ENCODE measurements at regions not wholly inside any gene's neighbourhood (a gene's known extent, or its start where the extent isn't known, plus 50 kb on each side); places are given as distances from the start of the nearest gene placed in this dataset.

- ChIA-PET CTCF (no interaction called here), POLR2A (no interaction called here)
Observed at GRCh38 chr4:35818520-35818919, 425.8 kb downstream of the ARAP2 start.

GRCh38 chr4:35820003-35820402, 424.3 kb downstream of the ARAP2 start:
- Histone ChIP-seq H3K9me3 (ENCODE audit: control extremely low read depth in 1 of 5, control insufficient read depth in 4 of 5, insufficient read depth in 2 of 5, low read depth in 1 of 5, low read length in 4 of 5) (no peaks in the 10 kb centered on the region), H3K4me3 (ENCODE audit: control insufficient read depth in 1 of 7, extremely low read depth in 1 of 7, insufficient read depth in 4 of 7, low read depth in 2 of 7, low read length in 6 of 7) (no peak overlapping the region), H3K27ac (ENCODE audit: insufficient read depth in 1 of 2, low read depth in 1 of 2, low read length in 2 of 2, poor library complexity in 1 of 2, severe bottlenecking in 2 of 2) (no peak overlapping the region), H3K27me3 (replicated peaks in 2 of 5; ENCODE audit: control insufficient read depth in 4 of 5, insufficient read depth in 5 of 5, low read length in 4 of 5) (no peaks in the 10 kb centered on the region), H3K4me1 (ENCODE audit: control extremely low read depth in 1 of 4, control insufficient read depth in 4 of 4, insufficient read depth in 4 of 4, low read length in 3 of 4) (no peaks in the 10 kb centered on the region), H3K36me3 (ENCODE audit: control insufficient read depth in 4 of 4, insufficient read depth in 4 of 4, low read length in 3 of 4) (no peaks in the 10 kb centered on the region)
- POLR2A ChIA-PET: no interaction called here
- no CpG with 5 or more reads among the region's 1 CpG for WGBS (ENCODE audit: insufficient coverage)
- CTCF ChIA-PET: no interaction called here
- DNase-seq: no peak

More at GRCh38 chr4:35818520-35818919, 425.8 kb downstream of the ARAP2 start:
- WGBS (ENCODE audit: insufficient coverage): 100% methylated on average over 3 of the region's 4 CpGs
- Histone ChIP-seq H3K27ac (ENCODE audit: insufficient read depth in 1 of 2, low read depth in 1 of 2, low read length in 2 of 2, poor library complexity in 1 of 2, severe bottlenecking in 2 of 2) (no peak overlapping the region), H3K9me3 (ENCODE audit: control extremely low read depth in 1 of 5, control insufficient read depth in 4 of 5, insufficient read depth in 2 of 5, low read depth in 1 of 5, low read length in 4 of 5) (no peaks in the 10 kb centered on the region), H3K4me1 (ENCODE audit: control extremely low read depth in 1 of 4, control insufficient read depth in 4 of 4, insufficient read depth in 4 of 4, low read length in 3 of 4) (no peaks in the 10 kb centered on the region), H3K27me3 (replicated peaks in 2 of 5; ENCODE audit: control insufficient read depth in 4 of 5, insufficient read depth in 5 of 5, low read length in 4 of 5) (no peaks in the 10 kb centered on the region), H3K4me3 (ENCODE audit: control insufficient read depth in 1 of 7, extremely low read depth in 1 of 7, insufficient read depth in 4 of 7, low read depth in 2 of 7, low read length in 6 of 7) (no peak overlapping the region), H3K36me3 (ENCODE audit: control insufficient read depth in 4 of 4, insufficient read depth in 4 of 4, low read length in 3 of 4) (no peaks in the 10 kb centered on the region)
- DNase-seq: peak in 2 of 3 donors; percentile 21 to 28

DNA sequence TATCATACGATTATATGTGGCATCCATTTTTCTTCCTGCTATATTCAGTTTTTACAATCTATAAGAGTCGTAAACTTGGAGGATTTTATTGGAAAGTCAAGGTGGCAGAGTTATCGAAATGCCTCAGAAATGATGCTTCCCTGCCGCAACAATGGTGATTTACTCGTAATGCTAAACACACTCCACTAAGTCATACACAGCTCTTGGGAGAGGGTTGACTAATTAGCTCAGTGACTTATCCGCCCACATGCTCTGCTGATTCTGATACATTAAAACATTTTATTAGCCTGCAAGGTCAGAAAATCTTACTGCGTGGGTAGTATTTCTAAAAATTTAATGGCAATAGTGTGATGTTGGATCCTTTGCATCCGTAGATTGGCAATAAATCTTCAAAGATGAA, 420.1 kb downstream of the ARAP2 start:
- POLR2A ChIA-PET: no interaction called here
- DNase-seq: no peak
- Histone ChIP-seq H3K27me3 (replicated peaks in 2 of 5; ENCODE audit: control insufficient read depth in 4 of 5, insufficient read depth in 5 of 5, low read length in 4 of 5) (no peaks in the 10 kb centered on the region), H3K9me3 (ENCODE audit: control extremely low read depth in 1 of 5, control insufficient read depth in 4 of 5, insufficient read depth in 2 of 5, low read depth in 1 of 5, low read length in 4 of 5) (no peaks in the 10 kb centered on the region), H3K4me1 (ENCODE audit: control extremely low read depth in 1 of 4, control insufficient read depth in 4 of 4, insufficient read depth in 4 of 4, low read length in 3 of 4) (no peaks in the 10 kb centered on the region), H3K4me3 (ENCODE audit: control insufficient read depth in 1 of 7, extremely low read depth in 1 of 7, insufficient read depth in 4 of 7, low read depth in 2 of 7, low read length in 6 of 7) (no peak overlapping the region), H3K36me3 (ENCODE audit: control insufficient read depth in 4 of 4, insufficient read depth in 4 of 4, low read length in 3 of 4) (no peaks in the 10 kb centered on the region), H3K27ac (ENCODE audit: insufficient read depth in 1 of 2, low read depth in 1 of 2, low read length in 2 of 2, poor library complexity in 1 of 2, severe bottlenecking in 2 of 2) (no peak overlapping the region)
- WGBS (ENCODE audit: insufficient coverage): 100% methylated on average over 5 of the region's 8 CpGs
- CTCF ChIA-PET: no interaction called here

DNA sequence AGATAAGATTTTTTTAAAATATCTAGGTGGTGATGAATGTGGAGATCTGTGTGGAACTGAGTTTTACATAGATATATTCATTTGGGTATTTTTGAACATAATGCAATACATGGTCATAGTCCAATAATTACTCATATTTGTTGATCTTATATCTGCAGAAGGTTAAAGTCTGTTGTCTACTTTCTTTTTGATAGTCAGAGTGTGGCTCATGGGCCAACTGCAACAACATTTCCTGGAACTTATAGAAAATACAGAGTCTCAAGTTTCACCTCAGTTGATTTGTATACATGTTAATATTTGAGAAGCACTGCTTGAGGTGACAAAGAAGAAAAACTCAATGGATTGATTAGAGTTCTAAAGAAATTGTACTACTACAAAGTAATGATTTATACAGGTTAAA, 408.4 kb downstream of the ARAP2 start:
- H3K9me3 ChIP-seq (ENCODE audit: control extremely low read depth in 1 of 5, control insufficient read depth in 4 of 5, insufficient read depth in 2 of 5, low read depth in 1 of 5, low read length in 4 of 5): no peaks in the 10 kb centered on the region
- H3K27ac ChIP-seq (ENCODE audit: insufficient read depth in 1 of 2, low read depth in 1 of 2, low read length in 2 of 2, poor library complexity in 1 of 2, severe bottlenecking in 2 of 2): no peak overlapping the region
- H3K4me1 ChIP-seq (ENCODE audit: control extremely low read depth in 1 of 4, control insufficient read depth in 4 of 4, insufficient read depth in 4 of 4, low read length in 3 of 4): no peaks in the 10 kb centered on the region
- POLR2A ChIA-PET: interaction anchor here (0.6 kb wide), 1 partner anchor 654 kb away, joined by 3 read pairs; no protein-coding TSS in a partner anchor
- no peaks in the 10 kb centered on the region for H3K36me3 ChIP-seq (ENCODE audit: control insufficient read depth in 4 of 4, insufficient read depth in 4 of 4, low read length in 3 of 4)
- H3K27me3 ChIP-seq (replicated peaks in 2 of 5; ENCODE audit: control insufficient read depth in 4 of 5, insufficient read depth in 5 of 5, low read length in 4 of 5): no peaks in the 10 kb centered on the region
- DNase-seq: no peak
- CTCF ChIA-PET: no interaction called here
- no peak overlapping the region for H3K4me3 ChIP-seq (ENCODE audit: control insufficient read depth in 1 of 7, extremely low read depth in 1 of 7, insufficient read depth in 4 of 7, low read depth in 2 of 7, low read length in 6 of 7)

- Histone ChIP-seq H3K27ac (ENCODE audit: insufficient read depth in 1 of 2, low read depth in 1 of 2, low read length in 2 of 2, poor library complexity in 1 of 2, severe bottlenecking in 2 of 2) (no peak overlapping the region), H3K9me3 (ENCODE audit: control extremely low read depth in 1 of 5, control insufficient read depth in 4 of 5, insufficient read depth in 2 of 5, low read depth in 1 of 5, low read length in 4 of 5) (no peaks in the 10 kb centered on the region), H3K27me3 (replicated peaks in 2 of 5; ENCODE audit: control insufficient read depth in 4 of 5, insufficient read depth in 5 of 5, low read length in 4 of 5) (no peaks in the 10 kb centered on the region), H3K4me3 (ENCODE audit: control insufficient read depth in 1 of 7, extremely low read depth in 1 of 7, insufficient read depth in 4 of 7, low read depth in 2 of 7, low read length in 6 of 7) (no peak overlapping the region), H3K36me3 (ENCODE audit: control insufficient read depth in 4 of 4, insufficient read depth in 4 of 4, low read length in 3 of 4) (no peaks in the 10 kb centered on the region), H3K4me1 (ENCODE audit: control extremely low read depth in 1 of 4, control insufficient read depth in 4 of 4, insufficient read depth in 4 of 4, low read length in 3 of 4) (no peaks in the 10 kb centered on the region)
- ChIA-PET CTCF (no interaction called here), POLR2A (interaction anchor here (0.6 kb wide), 1 partner anchor 654 kb away, joined by 3 read pairs; no protein-coding TSS in a partner anchor)
- no peak for DNase-seq
Observed at GRCh38 chr4:35836596-35836995, 407.7 kb downstream of the ARAP2 start.

DNA sequence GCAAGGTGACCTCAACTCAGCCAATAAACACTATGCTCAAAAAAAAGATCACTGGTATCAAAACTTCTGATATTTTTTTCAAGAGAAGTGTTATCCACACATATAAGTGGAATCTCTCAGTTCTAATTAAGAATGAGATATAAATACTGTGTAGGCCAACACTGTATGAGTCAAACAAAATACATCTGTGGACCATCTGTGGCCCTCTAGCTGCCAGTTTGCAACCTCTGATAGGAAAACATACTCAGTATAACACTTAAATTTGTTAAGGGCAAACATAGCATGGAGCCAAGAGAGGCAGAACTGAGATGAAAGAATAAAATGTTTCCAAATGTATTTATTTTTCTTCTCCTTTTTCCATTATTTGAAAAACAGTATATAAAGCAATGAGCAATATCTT, 377.3 kb downstream of the ARAP2 start:
- H3K4me3 ChIP-seq (ENCODE audit: control insufficient read depth in 1 of 7, extremely low read depth in 1 of 7, insufficient read depth in 4 of 7, low read depth in 2 of 7, low read length in 6 of 7): no peak overlapping the region
- H3K4me1 ChIP-seq (ENCODE audit: control extremely low read depth in 1 of 4, control insufficient read depth in 4 of 4, insufficient read depth in 4 of 4, low read length in 3 of 4): no peaks in the 10 kb centered on the region
- ChIA-PET CTCF (interaction anchor here (1.6 kb wide), 1 partner anchor 13 kb away, joined by 3 read pairs; no protein-coding TSS in a partner anchor), POLR2A (no interaction called here)
- H3K36me3 ChIP-seq (ENCODE audit: control insufficient read depth in 4 of 4, insufficient read depth in 4 of 4, low read length in 3 of 4): no peaks in the 10 kb centered on the region
- H3K27me3 ChIP-seq (replicated peaks in 2 of 5; ENCODE audit: control insufficient read depth in 4 of 5, insufficient read depth in 5 of 5, low read length in 4 of 5): no peaks in the 10 kb centered on the region
- DNase-seq: no peak
- no peak overlapping the region for H3K27ac ChIP-seq (ENCODE audit: insufficient read depth in 1 of 2, low read depth in 1 of 2, low read length in 2 of 2, poor library complexity in 1 of 2, severe bottlenecking in 2 of 2)
- H3K9me3 ChIP-seq (ENCODE audit: control extremely low read depth in 1 of 5, control insufficient read depth in 4 of 5, insufficient read depth in 2 of 5, low read depth in 1 of 5, low read length in 4 of 5): peaks cover 0 to 3% (median 2%) of the 10 kb centered on the region in 5 experiments

- WGBS (ENCODE audit: insufficient coverage): 100% methylated on average over 1 of the region's 1 CpG
- CTCF ChIA-PET: no interaction called here
Observed at GRCh38 chr4:35872273-35872672, 372.0 kb downstream of the ARAP2 start.

More at GRCh38 chr4:35872273-35872672, 372.0 kb downstream of the ARAP2 start:
- Histone ChIP-seq H3K4me3 (ENCODE audit: control insufficient read depth in 1 of 7, extremely low read depth in 1 of 7, insufficient read depth in 4 of 7, low read depth in 2 of 7, low read length in 6 of 7) (no peak overlapping the region), H3K27me3 (replicated peaks in 2 of 5; ENCODE audit: control insufficient read depth in 4 of 5, insufficient read depth in 5 of 5, low read length in 4 of 5) (no peaks in the 10 kb centered on the region), H3K27ac (ENCODE audit: insufficient read depth in 1 of 2, low read depth in 1 of 2, low read length in 2 of 2, poor library complexity in 1 of 2, severe bottlenecking in 2 of 2) (no peak overlapping the region), H3K4me1 (ENCODE audit: control extremely low read depth in 1 of 4, control insufficient read depth in 4 of 4, insufficient read depth in 4 of 4, low read length in 3 of 4) (no peaks in the 10 kb centered on the region), H3K9me3 (ENCODE audit: control extremely low read depth in 1 of 5, control insufficient read depth in 4 of 5, insufficient read depth in 2 of 5, low read depth in 1 of 5, low read length in 4 of 5) (no peaks in the 10 kb centered on the region), H3K36me3 (ENCODE audit: control insufficient read depth in 4 of 4, insufficient read depth in 4 of 4, low read length in 3 of 4) (no peaks in the 10 kb centered on the region)
- DNase-seq: no peak
- POLR2A ChIA-PET: no interaction called here

Data from common myeloid progenitor, CD34-positive (primary cell).